GM23338 (cell line): ENCODE measurements at regions not wholly inside any gene's neighbourhood (a gene's known extent, or its start where the extent isn't known, plus 50 kb on each side); places are given as distances from the start of the nearest gene placed in this dataset.

Source experiments
- ATAC-seq: fragments of 200-7000 bp; cut with Tn5 transposase; 3 replicates; pipeline ENCODE4 v1.9.1; 2020
- DNase-seq: peaks from one replicate; pipeline ENCODE4 v3.0.0-alpha.2; 2015; ENCODE audit warnings: low spot score
- H2AFZ ChIP-seq: fragments of 200-600 bp; sonication (generic); 2 replicates; pipeline ENCODE4 v1.8.0; 2016; ENCODE audit warnings: antibody characterized with exemption, mild to moderate bottlenecking, moderate library complexity
- H3F3A ChIP-seq: fragments of 200-600 bp; sonication (generic); replicated peaks from 2 replicates; pipeline ENCODE4 v1.8.0; 2017; ENCODE audit warnings: antibody characterized with exemption, mixed run types, low read depth
- H3K27ac ChIP-seq: fragments of 200-600 bp; sonication (generic); 2 replicates; pipeline ENCODE4 v1.6.1; 2016; ENCODE audit warnings: low read depth
- H3K27me3 ChIP-seq: fragments of 200-600 bp; sonication (generic); 2 replicates; pipeline ENCODE4 v1.8.0; 2016; ENCODE audit warnings: mild to moderate bottlenecking, mixed run types, moderate library complexity; ENCODE audit not compliant: insufficient read depth
- H3K36me3 ChIP-seq: fragments of 200-600 bp; sonication (generic); 2 replicates; pipeline ENCODE4 v1.8.0; 2016; ENCODE audit warnings: mild to moderate bottlenecking; ENCODE audit not compliant: insufficient read depth
- H3K4me1 ChIP-seq: fragments of 200-600 bp; sonication (generic); 2 replicates; pipeline ENCODE4 v1.8.0; 2016; ENCODE audit warnings: mild to moderate bottlenecking, moderate library complexity; ENCODE audit not compliant: insufficient read depth
- H3K4me2 ChIP-seq: fragments of 200-600 bp; sonication (generic); 2 replicates; pipeline ENCODE4 v1.7.1; 2017; ENCODE audit warnings: mixed run types
- H3K4me3 ChIP-seq: fragments of 200-600 bp; sonication (generic); 2 replicates; pipeline ENCODE4 v1.6.1; 2016; ENCODE audit warnings: mixed run types
- H3K79me2 ChIP-seq: fragments of 200-600 bp; sonication (generic); replicated peaks from 2 replicates; pipeline ENCODE4 v1.8.0; 2017; ENCODE audit warnings: mild to moderate bottlenecking; ENCODE audit not compliant: insufficient read depth
- H3K9me2 ChIP-seq: fragments of 200-600 bp; sonication (generic); 2 replicates; pipeline ENCODE4 v1.8.0; 2017; ENCODE audit not compliant: insufficient read depth
- H4K20me1 ChIP-seq: fragments of 200-600 bp; sonication (generic); replicated peaks from 2 replicates; pipeline ENCODE4 v1.8.0; 2017; ENCODE audit warnings: mild to moderate bottlenecking; ENCODE audit not compliant: insufficient read depth
- H3K27ac Mint-ChIP-seq: 2 replicates; pipeline ENCODE4 v1.8.0; 2020; ENCODE audit warnings: inconsistent platforms, mild to moderate bottlenecking, moderate library complexity, mixed read lengths
- H3K27me3 Mint-ChIP-seq: 3 replicates; pipeline ENCODE4 v1.8.0; 2022; ENCODE audit warnings: low read depth, mild to moderate bottlenecking, moderate library complexity, mixed read lengths, inconsistent platforms; ENCODE audit not compliant: insufficient read depth, poor library complexity
- H3K36me3 Mint-ChIP-seq: 3 replicates; pipeline ENCODE4 v1.8.0; 2021; ENCODE audit warnings: low read depth, mild to moderate bottlenecking, inconsistent platforms, moderate library complexity, mixed read lengths
- H3K4me1 Mint-ChIP-seq: 3 replicates; pipeline ENCODE4 v1.8.0; 2020; ENCODE audit warnings: mild to moderate bottlenecking, inconsistent platforms, mixed read lengths
- H3K4me3 Mint-ChIP-seq: 3 replicates; pipeline ENCODE4 v1.8.0; 2021; ENCODE audit warnings: moderate library complexity, mild to moderate bottlenecking, inconsistent platforms, mixed read lengths
- H3K9me3 Mint-ChIP-seq: 3 replicates; pipeline ENCODE4 v1.8.0; 2020; ENCODE audit warnings: moderate library complexity, mild to moderate bottlenecking, inconsistent platforms, mixed read lengths
- CREB1 ChIP-seq: fragments of 250-450 bp; sonication (Bioruptor Pico); IDR thresholded peaks from 2 replicates; pipeline ENCODE4 v1.5.0; 2020; ENCODE audit warnings: low read depth, mild to moderate bottlenecking, moderate library complexity
- EZH2 ChIP-seq: fragments of 200-600 bp; sonication (generic); IDR thresholded peaks from one replicate; pipeline ENCODE4 v1.8.0; 2017; ENCODE audit warnings: antibody characterized with exemption, mild to moderate bottlenecking, low read depth; ENCODE audit not compliant: unreplicated experiment
- EZH2phosphoT487 ChIP-seq: fragments of 200-600 bp; sonication (generic); IDR thresholded peaks from one replicate; pipeline ENCODE4 v1.8.1; 2018; ENCODE audit warnings: antibody characterized with exemption; ENCODE audit not compliant: unreplicated experiment
- JUNB ChIP-seq: IDR thresholded peaks from one replicate; pipeline ENCODE4 v1.6.1; 2016; ENCODE audit warnings: antibody characterized with exemption; ENCODE audit not compliant: unreplicated experiment
- NANOG ChIP-seq: IDR thresholded peaks from 2 replicates; pipeline ENCODE4 v1.6.1; 2016; ENCODE audit warnings: antibody characterized with exemption, borderline replicate concordance
- REST ChIP-seq: IDR thresholded peaks from one replicate; pipeline ENCODE4 v1.6.1; 2018; ENCODE audit warnings: antibody characterized with exemption; ENCODE audit not compliant: unreplicated experiment
- ZNF114 ChIP-seq: fragments of 250-450 bp; sonication (Bioruptor Pico); IDR thresholded peaks from 2 replicates; pipeline ENCODE4 v1.5.0; 2020; ENCODE audit warnings: mild to moderate bottlenecking, moderate library complexity
- ZNF331 ChIP-seq: fragments of 250-450 bp; sonication (Bioruptor Pico); IDR thresholded peaks from 2 replicates; pipeline ENCODE4 v1.5.0; 2020; ENCODE audit warnings: low read depth, mild to moderate bottlenecking, moderate library complexity
- ZNF462 ChIP-seq: fragments of 250-450 bp; sonication (Bioruptor Pico); IDR thresholded peaks from 2 replicates; pipeline ENCODE4 v1.5.0; 2020; ENCODE audit warnings: mild to moderate bottlenecking, moderate library complexity
- TF ChIP-seq, protein P1 (sequence below): IDR thresholded peaks from 2 replicates; pipeline ENCODE4 v1.6.1; 2016; ENCODE audit warnings: antibody characterized with exemption
- TF ChIP-seq, protein P2 (sequence below), 2 experiments: fragments of 200-600 bp in 1 of 2; sonication (generic) in 1 of 2; conservative IDR thresholded peaks; 2 replicates each; pipeline versions ENCODE4 v1.5.1 to v1.6.1; 2016 to 2017; ENCODE audit warnings: antibody characterized with exemption in 2 of 2, low read depth in 2 of 2, mild to moderate bottlenecking in 2 of 2, moderate library complexity in 1 of 2

DNA sequence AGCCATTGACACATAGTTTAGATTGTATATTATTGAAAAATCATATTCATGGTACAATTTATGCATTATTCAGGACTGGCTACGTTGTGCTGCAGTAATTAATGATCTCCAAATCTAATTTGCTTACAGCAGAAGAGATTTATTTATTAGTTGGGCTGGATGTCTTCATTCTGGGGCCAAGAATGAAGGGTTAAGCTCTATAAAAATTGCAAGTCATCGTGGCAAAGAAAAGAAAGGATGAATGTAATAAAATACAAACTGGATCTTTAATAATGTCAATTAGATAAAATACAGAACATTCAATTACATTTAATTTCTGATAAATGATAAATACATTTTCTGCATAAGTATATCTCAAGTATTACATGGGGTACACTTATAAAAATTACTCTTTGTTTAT, 151.8 kb upstream of the ANO5 start:
- ATAC-seq (no peak), DNase-seq (no peak)
- no peaks in the 10 kb centered on the region for H3K27me3 Mint-ChIP-seq
- H3K4me1 Mint-ChIP-seq = peaks cover 10% of the 10 kb centered on the region; the same call in 2 of the 3 replicates
- Histone ChIP-seq H3F3A (no peaks in the 10 kb centered on the region), H3K79me2 (no peaks in the 10 kb centered on the region), H3K4me3 (no peak overlapping the region), H3K36me3 (no peaks in the 10 kb centered on the region), H3K4me2 (no peak overlapping the region), H2AFZ (no peak overlapping the region), H3K9me2 (no peaks in the 10 kb centered on the region), H4K20me1 (no peaks in the 10 kb centered on the region), H3K27me3 (no peaks in the 10 kb centered on the region), H3K4me1 (peaks cover 6% of the 10 kb centered on the region; the same call in 1 of the 2 replicates), H3K27ac (no peak overlapping the region)
- no peaks in the 10 kb centered on the region for H3K36me3 Mint-ChIP-seq
- no peak overlapping the region for H3K27ac Mint-ChIP-seq
- H3K4me3 Mint-ChIP-seq = no peak overlapping the region
- 0 out of 3 replicates have a peak, but pooled peaks cover 3% of the 10 kb centered on the region for H3K9me3 Mint-ChIP-seq
- TF ChIP-seq, protein P1, sequence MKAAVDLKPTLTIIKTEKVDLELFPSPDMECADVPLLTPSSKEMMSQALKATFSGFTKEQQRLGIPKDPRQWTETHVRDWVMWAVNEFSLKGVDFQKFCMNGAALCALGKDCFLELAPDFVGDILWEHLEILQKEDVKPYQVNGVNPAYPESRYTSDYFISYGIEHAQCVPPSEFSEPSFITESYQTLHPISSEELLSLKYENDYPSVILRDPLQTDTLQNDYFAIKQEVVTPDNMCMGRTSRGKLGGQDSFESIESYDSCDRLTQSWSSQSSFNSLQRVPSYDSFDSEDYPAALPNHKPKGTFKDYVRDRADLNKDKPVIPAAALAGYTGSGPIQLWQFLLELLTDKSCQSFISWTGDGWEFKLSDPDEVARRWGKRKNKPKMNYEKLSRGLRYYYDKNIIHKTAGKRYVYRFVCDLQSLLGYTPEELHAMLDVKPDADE = no peak
- TF ChIP-seq ZNF331 (CRISPR knock-in tag) (no peak), NANOG (no peak), REST (no peak), ZNF114 (no peak), CREB1 (CRISPR knock-in tag) (no peak), EZH2 (no peak), JUNB (no peak), ZNF462 (CRISPR knock-in tag) (no peak), EZH2phosphoT487 (no peak)
- TF ChIP-seq, protein P2, sequence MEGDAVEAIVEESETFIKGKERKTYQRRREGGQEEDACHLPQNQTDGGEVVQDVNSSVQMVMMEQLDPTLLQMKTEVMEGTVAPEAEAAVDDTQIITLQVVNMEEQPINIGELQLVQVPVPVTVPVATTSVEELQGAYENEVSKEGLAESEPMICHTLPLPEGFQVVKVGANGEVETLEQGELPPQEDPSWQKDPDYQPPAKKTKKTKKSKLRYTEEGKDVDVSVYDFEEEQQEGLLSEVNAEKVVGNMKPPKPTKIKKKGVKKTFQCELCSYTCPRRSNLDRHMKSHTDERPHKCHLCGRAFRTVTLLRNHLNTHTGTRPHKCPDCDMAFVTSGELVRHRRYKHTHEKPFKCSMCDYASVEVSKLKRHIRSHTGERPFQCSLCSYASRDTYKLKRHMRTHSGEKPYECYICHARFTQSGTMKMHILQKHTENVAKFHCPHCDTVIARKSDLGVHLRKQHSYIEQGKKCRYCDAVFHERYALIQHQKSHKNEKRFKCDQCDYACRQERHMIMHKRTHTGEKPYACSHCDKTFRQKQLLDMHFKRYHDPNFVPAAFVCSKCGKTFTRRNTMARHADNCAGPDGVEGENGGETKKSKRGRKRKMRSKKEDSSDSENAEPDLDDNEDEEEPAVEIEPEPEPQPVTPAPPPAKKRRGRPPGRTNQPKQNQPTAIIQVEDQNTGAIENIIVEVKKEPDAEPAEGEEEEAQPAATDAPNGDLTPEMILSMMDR (conservative IDR thresholded peaks at IDR 0.05; ENCODE audit: low read depth in 2 of 2) = no peak
